ENCODE measurements at regions not wholly inside any gene's neighbourhood (a gene's known extent, or its start where the extent isn't known, plus 50 kb on each side); places are given as distances from the start of the nearest gene placed in this dataset.

DNA sequence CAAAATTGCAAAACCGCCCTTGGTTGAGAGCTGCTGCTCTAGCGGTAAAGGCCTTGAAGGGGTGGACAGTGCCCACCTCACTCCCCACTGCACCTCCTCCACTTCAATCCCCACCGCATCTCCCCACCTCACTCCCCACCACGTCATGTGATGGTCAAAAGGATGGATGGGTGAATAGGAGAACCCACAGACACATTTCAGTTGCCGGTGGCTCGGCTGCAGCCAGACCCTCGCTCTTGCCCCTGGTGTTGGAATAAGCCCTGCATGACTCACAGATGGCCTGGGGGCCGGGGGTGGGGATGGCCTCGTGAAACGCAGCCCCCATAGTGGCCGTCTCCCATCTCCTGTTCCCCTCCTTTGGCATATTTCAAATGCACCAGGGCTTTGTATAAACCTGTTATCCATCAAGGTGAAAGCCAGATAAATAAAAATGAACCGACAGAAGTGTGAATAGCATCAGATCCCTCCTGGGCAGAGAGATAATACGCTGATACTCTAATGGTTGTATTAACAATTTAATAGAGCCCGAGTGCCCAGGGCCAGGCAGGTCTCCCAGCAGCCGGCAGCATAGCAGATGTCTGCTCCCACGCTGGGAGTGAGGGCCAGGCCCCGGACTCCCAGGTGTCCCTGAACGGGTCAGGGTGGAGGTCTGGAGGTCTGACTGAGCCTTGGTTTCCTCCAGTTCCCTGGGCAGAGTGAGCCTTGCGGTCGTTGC, 300.3 kb downstream of the NPHP4 start:
- TF ChIP-seq, protein P1, sequence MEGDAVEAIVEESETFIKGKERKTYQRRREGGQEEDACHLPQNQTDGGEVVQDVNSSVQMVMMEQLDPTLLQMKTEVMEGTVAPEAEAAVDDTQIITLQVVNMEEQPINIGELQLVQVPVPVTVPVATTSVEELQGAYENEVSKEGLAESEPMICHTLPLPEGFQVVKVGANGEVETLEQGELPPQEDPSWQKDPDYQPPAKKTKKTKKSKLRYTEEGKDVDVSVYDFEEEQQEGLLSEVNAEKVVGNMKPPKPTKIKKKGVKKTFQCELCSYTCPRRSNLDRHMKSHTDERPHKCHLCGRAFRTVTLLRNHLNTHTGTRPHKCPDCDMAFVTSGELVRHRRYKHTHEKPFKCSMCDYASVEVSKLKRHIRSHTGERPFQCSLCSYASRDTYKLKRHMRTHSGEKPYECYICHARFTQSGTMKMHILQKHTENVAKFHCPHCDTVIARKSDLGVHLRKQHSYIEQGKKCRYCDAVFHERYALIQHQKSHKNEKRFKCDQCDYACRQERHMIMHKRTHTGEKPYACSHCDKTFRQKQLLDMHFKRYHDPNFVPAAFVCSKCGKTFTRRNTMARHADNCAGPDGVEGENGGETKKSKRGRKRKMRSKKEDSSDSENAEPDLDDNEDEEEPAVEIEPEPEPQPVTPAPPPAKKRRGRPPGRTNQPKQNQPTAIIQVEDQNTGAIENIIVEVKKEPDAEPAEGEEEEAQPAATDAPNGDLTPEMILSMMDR (IDR thresholded peaks at IDR 0.05; ENCODE audit: poor library complexity, severe bottlenecking): no peak
- TF ChIP-seq EZH2 (IDR thresholded peaks at IDR 0.05; ENCODE audit: borderline replicate concordance, insufficient read depth, low read length, poor library complexity, severe bottlenecking) (no peak), POLR2AphosphoS5 (IDR thresholded peaks at IDR 0.05) (no peak), TAF1 (IDR thresholded peaks at IDR 0.05; ENCODE audit: low read depth) (no peak), MXI1 (conservative IDR thresholded peaks at IDR 0.05; ENCODE audit: poor library complexity, severe bottlenecking) (no peak), EP300 (conservative IDR thresholded peaks at IDR 0.05; ENCODE audit: poor library complexity, severe bottlenecking) (no peak), SMC3 (conservative IDR thresholded peaks at IDR 0.05; ENCODE audit: poor library complexity) (no peak)
- TF ChIP-seq, protein P2, sequence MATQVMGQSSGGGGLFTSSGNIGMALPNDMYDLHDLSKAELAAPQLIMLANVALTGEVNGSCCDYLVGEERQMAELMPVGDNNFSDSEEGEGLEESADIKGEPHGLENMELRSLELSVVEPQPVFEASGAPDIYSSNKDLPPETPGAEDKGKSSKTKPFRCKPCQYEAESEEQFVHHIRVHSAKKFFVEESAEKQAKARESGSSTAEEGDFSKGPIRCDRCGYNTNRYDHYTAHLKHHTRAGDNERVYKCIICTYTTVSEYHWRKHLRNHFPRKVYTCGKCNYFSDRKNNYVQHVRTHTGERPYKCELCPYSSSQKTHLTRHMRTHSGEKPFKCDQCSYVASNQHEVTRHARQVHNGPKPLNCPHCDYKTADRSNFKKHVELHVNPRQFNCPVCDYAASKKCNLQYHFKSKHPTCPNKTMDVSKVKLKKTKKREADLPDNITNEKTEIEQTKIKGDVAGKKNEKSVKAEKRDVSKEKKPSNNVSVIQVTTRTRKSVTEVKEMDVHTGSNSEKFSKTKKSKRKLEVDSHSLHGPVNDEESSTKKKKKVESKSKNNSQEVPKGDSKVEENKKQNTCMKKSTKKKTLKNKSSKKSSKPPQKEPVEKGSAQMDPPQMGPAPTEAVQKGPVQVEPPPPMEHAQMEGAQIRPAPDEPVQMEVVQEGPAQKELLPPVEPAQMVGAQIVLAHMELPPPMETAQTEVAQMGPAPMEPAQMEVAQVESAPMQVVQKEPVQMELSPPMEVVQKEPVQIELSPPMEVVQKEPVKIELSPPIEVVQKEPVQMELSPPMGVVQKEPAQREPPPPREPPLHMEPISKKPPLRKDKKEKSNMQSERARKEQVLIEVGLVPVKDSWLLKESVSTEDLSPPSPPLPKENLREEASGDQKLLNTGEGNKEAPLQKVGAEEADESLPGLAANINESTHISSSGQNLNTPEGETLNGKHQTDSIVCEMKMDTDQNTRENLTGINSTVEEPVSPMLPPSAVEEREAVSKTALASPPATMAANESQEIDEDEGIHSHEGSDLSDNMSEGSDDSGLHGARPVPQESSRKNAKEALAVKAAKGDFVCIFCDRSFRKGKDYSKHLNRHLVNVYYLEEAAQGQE (IDR thresholded peaks at IDR 0.05; ENCODE audit: borderline replicate concordance): no peak
